Activated CD8-positive, alpha-beta T cell treated with anti-CD3 and anti-CD28 coated beads for 36 hours (primary cell): ENCODE measurements at regions not wholly inside any gene's neighbourhood (a gene's known extent, or its start where the extent isn't known, plus 50 kb on each side); places are given as distances from the start of the nearest gene placed in this dataset.

Source experiments
- ATAC-seq: fragments of 200-7000 bp; cut with Tn5 transposase; one replicate; pipeline ENCODE4 v1.10.0; 2021; ENCODE audit warnings: mild to moderate bottlenecking, moderate library complexity
- CTCF ChIA-PET: fragments of 350-600 bp; sonication (Branson Sonifier 250); formaldehyde crosslinking; loops from one replicate; lab custom pipeline; 2021; ENCODE audit warnings: antibody characterized with exemption; lab: Charles Lee
- POLR2A ChIA-PET: fragments of 350-600 bp; sonication (Branson Sonifier 250); formaldehyde crosslinking; loops from one replicate; lab custom pipeline; 2021; ENCODE audit warnings: antibody characterized with exemption; lab: Charles Lee
- DNase-seq: peaks from one replicate; pipeline ENCODE4 v3.0.0-alpha.2; 2020
- H3K27ac Mint-ChIP-seq: one replicate; pipeline ENCODE4 v1.8.0; 2021; ENCODE audit warnings: mild to moderate bottlenecking, mixed read lengths
- H3K27me3 Mint-ChIP-seq: one replicate; pipeline ENCODE4 v1.8.0; 2021; ENCODE audit warnings: mixed read lengths
- H3K36me3 Mint-ChIP-seq: one replicate; pipeline ENCODE4 v1.8.0; 2021; ENCODE audit warnings: low read depth, mixed read lengths
- H3K4me1 Mint-ChIP-seq: one replicate; pipeline ENCODE4 v1.8.0; 2021; ENCODE audit warnings: low read depth, mixed read lengths
- H3K4me3 Mint-ChIP-seq: one replicate; pipeline ENCODE4 v1.8.0; 2021; ENCODE audit warnings: mild to moderate bottlenecking, moderate library complexity, mixed read lengths
- H3K9me3 Mint-ChIP-seq: one replicate; pipeline ENCODE4 v1.8.0; 2021; ENCODE audit warnings: mixed read lengths
- intact Hi-C: fragments of 100-400 bp; cut with micrococcal nuclease; formaldehyde crosslinking; loops from one replicate; pipeline ENCODE4 v1.10.0; 2022
- TF ChIP-seq, protein P1 (sequence below): fragments of 200-600 bp; IDR thresholded peaks from one replicate; pipeline ENCODE4 v1.8.0; 2022; ENCODE audit warnings: antibody characterized with exemption, mild to moderate bottlenecking

DNA sequence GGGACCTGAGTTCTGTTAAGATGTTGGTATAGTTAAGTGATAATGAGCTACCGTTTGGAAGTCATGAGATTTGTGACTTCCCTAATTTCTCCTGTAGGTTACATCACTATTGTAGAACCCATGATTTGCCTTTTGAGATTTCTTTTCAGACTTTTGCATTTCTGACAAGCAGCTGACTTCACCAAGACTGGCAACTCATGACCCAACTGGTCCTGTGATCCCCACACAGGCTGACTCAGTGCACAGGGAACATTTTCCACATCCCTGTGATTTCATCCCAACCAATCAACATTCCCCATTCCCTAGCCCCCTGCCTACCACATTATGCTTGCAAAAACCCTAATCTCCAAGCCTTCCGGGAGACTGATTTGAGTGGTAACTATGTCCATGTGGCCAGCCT is 242.1 kb upstream of the PDZRN3 start:
- peaks cover 5% of the 10 kb centered on the region for H3K9me3 Mint-ChIP-seq
- no peaks in the 10 kb centered on the region for H3K27me3 Mint-ChIP-seq
- no peaks in the 10 kb centered on the region for H3K36me3 Mint-ChIP-seq
- POLR2A ChIA-PET: no interaction called here
- TF ChIP-seq, protein P1, sequence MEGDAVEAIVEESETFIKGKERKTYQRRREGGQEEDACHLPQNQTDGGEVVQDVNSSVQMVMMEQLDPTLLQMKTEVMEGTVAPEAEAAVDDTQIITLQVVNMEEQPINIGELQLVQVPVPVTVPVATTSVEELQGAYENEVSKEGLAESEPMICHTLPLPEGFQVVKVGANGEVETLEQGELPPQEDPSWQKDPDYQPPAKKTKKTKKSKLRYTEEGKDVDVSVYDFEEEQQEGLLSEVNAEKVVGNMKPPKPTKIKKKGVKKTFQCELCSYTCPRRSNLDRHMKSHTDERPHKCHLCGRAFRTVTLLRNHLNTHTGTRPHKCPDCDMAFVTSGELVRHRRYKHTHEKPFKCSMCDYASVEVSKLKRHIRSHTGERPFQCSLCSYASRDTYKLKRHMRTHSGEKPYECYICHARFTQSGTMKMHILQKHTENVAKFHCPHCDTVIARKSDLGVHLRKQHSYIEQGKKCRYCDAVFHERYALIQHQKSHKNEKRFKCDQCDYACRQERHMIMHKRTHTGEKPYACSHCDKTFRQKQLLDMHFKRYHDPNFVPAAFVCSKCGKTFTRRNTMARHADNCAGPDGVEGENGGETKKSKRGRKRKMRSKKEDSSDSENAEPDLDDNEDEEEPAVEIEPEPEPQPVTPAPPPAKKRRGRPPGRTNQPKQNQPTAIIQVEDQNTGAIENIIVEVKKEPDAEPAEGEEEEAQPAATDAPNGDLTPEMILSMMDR: no peak
- H3K27ac Mint-ChIP-seq: no peak overlapping the region
- ATAC-seq: no peak
- CTCF ChIA-PET: no interaction called here
- H3K4me3 Mint-ChIP-seq: no peak overlapping the region
- DNase-seq: no peak
- H3K4me1 Mint-ChIP-seq: no peaks in the 10 kb centered on the region
- intact Hi-C loops: no loop called here

DNA sequence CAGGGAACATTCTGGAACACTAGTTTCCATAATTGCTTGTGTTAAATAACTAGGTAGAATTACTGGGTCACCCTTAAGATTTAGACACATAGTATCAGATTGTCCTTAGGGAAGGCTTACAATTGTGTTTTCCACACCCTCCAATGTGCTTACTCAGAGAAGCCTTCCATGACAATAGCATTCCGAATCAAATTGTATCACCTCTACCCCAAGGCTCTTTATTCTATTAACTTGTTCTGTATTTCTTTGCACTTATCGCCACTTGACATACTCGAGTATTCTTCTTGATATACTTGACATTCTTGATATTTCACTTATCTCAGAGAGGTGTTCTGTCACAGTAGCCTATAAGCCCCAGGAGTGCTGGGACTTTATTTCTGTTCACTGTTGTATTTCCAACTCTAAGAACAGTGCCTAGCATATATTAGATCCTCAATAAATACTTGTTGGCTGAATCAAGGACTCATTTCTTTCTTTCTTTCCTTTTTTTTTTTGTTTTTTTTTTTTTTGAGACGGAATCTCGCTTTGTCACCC is 238.9 kb upstream of the PDZRN3 start:
- Mint-ChIP-seq H3K9me3 (peaks cover 1% of the 10 kb centered on the region), H3K36me3 (no peaks in the 10 kb centered on the region), H3K4me1 (no peaks in the 10 kb centered on the region), H3K4me3 (no peak overlapping the region), H3K27me3 (no peaks in the 10 kb centered on the region), H3K27ac (no peak overlapping the region)
- TF ChIP-seq, protein P1: no peak
- no peak for DNase-seq
- no peak for ATAC-seq
- intact Hi-C loops: no loop called here
- ChIA-PET POLR2A (no interaction called here), CTCF (no interaction called here)

- TF ChIP-seq, protein P1: no peak
- Mint-ChIP-seq H3K4me3 (no peak overlapping the region), H3K36me3 (no peaks in the 10 kb centered on the region), H3K27me3 (no peaks in the 10 kb centered on the region), H3K27ac (no peak overlapping the region), H3K4me1 (no peaks in the 10 kb centered on the region), H3K9me3 (peaks cover 1% of the 10 kb centered on the region)
- ChIA-PET CTCF (interaction anchor here (1.0 kb wide), 1 partner anchor 26 kb away, joined by 3 read pairs; no protein-coding TSS in a partner anchor), POLR2A (no interaction called here)
- ATAC-seq: no peak
- DNase-seq: no peak
- intact Hi-C loops: no loop called here
Observed at GRCh38 chr3:73855813-73856212, 231.1 kb upstream of the PDZRN3 start.

DNA sequence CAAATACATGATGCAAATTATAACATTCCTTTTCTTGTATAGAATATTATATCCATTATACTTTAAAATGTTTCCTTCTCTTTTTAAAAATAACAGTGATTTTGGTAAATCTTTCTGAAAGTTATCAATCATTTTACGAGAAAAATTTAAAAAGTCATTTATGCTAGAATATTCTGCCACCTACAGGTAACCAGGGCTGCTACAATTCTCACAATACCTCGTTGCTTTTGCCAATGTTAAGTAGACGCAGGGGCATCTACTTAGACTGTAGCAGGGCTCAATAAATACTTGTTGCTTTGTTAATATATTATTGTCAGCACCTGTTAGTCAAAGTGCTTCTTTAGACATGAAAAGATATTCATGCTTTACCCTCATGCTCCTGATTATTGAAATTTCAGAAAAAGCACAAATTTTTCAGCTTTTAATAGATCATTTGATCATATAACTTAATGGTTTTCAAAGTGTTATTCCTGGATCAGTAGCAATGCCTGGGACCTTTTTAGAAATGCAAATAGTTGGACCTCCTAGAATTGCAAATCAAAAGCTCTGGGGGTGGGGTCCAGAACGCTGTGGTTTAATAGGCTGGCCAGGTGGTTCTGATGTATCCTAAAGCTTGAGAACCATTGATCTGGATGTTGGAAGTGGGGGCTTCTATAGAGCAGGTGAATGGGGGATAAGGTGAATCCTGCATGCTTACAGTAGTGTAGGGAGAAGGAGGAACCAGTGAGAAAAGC is 223.6 kb upstream of the PDZRN3 start:
- H3K4me3 Mint-ChIP-seq: no peak overlapping the region
- no peaks in the 10 kb centered on the region for H3K27me3 Mint-ChIP-seq
- POLR2A ChIA-PET: no interaction called here
- TF ChIP-seq, protein P1: no peak
- intact Hi-C loops: no loop called here
- ATAC-seq (no peak), DNase-seq (no peak)
- H3K9me3 Mint-ChIP-seq: no peaks in the 10 kb centered on the region
- no peaks in the 10 kb centered on the region for H3K4me1 Mint-ChIP-seq
- H3K36me3 Mint-ChIP-seq: no peaks in the 10 kb centered on the region
- H3K27ac Mint-ChIP-seq: no peak overlapping the region
- CTCF ChIA-PET: interaction anchor here (1.2 to 1.4 kb wide), 2 partner anchors 340 kb away, joined by 5 read pairs; no protein-coding TSS in a partner anchor

DNA sequence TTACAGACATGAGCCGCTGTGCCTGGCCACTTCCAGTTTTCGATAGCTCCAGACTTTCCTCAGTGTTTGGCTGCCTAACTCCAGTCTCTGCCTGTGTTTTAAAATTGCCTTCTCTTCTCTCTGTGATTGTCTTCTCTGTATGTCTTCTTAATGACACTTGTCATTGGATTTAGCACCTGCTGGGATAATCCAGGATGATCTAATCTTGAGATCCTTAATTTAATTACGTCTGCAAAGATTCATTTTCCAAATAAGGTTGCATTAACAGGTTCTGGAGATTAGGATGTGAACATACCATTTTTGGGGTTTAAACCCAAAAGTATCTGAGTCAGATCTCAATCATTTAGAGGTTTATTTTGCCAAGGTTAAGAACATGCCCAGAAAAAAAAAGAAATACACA is 222.2 kb upstream of the PDZRN3 start:
- ChIA-PET CTCF (no interaction called here), POLR2A (no interaction called here)
- no peak for DNase-seq
- Mint-ChIP-seq H3K27me3 (no peaks in the 10 kb centered on the region), H3K36me3 (no peaks in the 10 kb centered on the region), H3K27ac (no peak overlapping the region), H3K9me3 (peaks cover 5% of the 10 kb centered on the region), H3K4me1 (no peaks in the 10 kb centered on the region), H3K4me3 (no peak overlapping the region)
- TF ChIP-seq, protein P1: no peak
- intact Hi-C loops: no loop called here
- no peak for ATAC-seq
